ENCODE measurements at regions not wholly inside any gene's neighbourhood (a gene's known extent, or its start where the extent isn't known, plus 50 kb on each side); places are given as distances from the start of the nearest gene placed in this dataset.

GRCh38 chr6:165985806-165986299 lies 181.8 kb downstream of the TBXT start:
- DNase-seq (ENCODE audit: low spot score) = peak; percentile 62

GRCh38 chr6:165985281-165985805 lies 182.3 kb downstream of the TBXT start:
- DNase-seq (ENCODE audit: low spot score) = no peak

DNA sequence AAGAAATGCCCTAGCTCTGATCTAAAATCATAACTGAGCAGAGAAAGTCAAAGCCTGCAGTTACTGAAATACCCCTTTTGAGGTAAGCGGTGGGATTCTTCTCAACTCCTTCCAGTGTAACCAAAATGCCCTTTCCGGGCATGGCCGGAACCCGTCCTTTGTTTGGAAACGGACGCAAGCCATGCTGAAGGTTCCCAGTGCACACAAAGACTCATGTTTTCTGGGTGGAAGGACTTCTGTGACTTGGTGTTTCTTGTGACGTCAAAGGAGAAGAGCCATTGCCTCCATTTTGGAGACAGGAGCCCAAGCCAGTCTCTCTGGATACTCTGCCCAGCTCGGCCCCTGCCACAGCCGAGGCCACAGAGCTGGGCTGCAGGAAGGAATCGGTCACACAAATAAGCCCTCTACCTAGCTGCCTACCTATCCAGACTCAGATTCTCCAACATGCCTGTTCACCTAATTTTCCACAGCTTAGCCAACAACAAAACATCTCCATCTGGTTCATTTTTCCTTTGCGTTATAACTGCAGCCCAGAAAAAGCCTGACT lies 182.8 kb downstream of the TBXT start:
- DNase-seq (ENCODE audit: low spot score) = peak; percentile 37

DNA sequence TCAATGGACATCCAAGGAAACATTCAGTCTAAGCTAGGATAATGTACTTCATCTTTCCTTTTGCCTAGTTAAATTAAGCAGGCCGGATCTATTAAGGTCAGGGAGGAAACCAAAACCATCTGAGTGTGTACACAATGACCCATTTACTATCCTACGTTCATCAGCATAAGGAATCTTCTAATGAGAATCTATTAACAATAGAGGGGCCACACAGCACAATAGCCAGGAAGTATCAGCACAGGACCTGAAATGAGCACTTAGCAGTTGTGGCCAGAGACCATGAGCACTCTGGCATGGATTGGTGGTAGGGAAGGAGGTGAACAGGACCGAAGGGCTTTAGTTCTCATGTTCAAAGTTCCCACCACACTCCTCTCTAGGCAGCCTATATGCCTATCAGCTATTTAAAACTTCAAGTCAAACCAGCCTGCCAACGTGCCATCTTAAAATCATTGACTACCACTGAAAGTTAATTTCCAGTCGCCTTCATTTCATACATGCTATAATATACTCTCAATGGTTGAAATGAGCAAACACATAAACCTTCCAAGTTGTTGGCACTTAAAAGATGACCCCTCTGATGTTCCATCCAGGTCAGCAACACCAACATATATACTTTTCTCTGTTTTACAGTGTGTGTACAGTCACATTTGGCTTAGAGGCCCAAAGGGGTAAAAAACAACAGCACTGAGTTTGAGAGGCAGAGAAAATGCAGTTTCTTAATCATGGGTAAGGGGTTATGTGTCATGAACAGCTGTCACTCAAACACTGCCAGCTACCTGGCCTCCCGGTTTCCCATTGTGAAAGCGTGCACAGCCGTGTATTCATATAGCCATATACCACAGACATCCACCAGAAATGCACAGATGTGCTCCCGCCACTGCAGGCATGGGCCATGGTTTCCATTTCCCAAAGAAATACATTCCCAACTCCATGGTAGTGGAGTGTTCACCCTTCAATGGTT lies 184.3 kb downstream of the TBXT start:
- DNase-seq (ENCODE audit: low spot score) = peak; percentile 42

GRCh38 chr6:165978476-165978875 lies 189.2 kb downstream of the TBXT start:
- DNase-seq (ENCODE audit: low spot score) = no peak

DNA sequence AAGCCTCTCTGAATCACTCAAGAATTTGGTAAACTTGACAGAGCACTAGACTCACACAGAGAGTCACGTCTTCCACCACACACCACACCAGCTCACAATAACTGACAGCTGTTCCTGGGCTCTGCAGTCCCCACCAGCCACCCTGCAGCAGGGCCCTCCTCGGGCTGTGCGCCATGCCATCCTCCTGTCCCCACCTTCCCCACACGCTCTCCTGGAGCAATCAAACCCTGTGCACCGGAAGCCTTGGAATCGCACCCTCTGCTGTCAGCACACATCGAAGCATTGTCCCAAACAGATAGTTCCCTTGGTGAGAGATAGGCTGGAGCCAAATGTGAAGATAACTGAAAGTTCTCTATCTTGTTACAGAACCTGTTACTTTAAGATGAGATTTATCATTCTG lies 191.0 kb downstream of the TBXT start:
- no peak for DNase-seq (ENCODE audit: low spot score)

DNA sequence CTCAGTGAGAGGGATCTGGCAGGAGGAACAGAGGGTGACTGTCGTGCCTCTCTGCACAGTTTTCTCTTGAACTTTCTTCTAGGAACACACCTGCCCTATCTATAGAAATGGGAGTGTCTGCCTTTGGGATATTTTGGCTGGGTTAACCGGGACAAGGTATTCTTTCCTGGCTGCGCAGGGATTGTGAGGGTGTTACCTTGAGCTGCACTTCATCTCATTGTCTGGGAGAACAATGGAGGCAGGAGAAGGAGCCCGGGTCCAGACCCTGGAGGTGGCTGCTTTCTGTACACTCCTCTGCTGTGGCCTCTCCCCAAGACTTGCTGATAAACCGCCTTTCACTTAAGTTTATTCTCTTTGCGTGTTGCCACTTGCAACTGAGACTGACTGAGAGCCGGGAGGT lies 192.8 kb downstream of the TBXT start:
- DNase-seq (ENCODE audit: low spot score) = no peak

- no peak for DNase-seq (ENCODE audit: low spot score)
Measured at GRCh38 chr6:165973473-165973872, 194.2 kb downstream of the TBXT start.

DNA sequence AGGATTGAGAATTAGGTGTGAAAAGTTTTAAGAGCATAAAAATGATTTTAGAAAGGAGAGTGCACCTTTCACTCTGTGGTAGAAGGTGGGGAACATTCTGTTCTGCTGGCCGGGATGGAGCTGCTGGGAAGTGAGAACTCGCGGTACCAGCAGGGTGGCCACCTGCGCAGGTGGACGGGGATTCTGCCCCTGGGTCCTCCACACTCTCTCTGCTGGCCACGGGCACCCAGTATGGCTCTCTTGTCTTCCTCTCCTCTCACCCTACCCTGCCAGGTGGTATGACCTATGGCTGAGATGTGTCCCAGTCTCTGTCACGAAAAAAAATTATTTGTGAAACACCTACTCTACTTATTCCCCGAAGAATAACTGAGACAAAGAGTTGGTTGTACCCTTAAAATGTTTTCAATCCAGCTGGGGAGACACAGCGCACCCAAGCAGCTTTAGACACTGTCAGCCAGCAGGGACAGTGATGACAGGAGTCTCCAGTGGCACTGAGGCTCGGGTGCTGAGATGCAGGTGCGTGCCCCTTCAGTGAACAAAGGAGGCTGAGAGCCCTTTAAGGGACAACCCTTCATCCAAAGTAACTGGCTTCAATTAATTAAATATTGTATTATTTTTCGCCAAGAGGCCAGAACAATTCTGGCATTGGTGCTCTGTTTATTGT lies 195.4 kb downstream of the TBXT start:
- DNase-seq (ENCODE audit: low spot score) = no peak

DNA sequence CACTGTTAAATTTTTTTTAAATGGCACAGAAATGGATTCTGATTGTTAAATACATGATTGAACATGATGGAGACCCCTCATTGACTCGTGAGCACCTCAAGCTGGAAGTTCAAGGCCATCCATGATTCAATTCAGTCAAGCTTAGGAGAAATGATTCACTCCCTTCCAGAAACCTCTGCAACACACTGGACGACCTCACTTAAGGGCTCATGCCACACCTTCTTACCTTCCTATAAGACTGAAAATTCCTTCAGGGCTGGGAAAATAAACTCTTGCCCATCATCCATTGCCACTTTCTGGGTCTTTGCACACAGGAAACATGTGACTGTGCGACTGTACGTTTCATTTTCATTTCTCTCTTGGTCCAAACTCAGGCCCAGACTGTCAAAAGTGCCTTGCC lies 196.4 kb downstream of the TBXT start:
- no peak for DNase-seq (ENCODE audit: low spot score)

DNA sequence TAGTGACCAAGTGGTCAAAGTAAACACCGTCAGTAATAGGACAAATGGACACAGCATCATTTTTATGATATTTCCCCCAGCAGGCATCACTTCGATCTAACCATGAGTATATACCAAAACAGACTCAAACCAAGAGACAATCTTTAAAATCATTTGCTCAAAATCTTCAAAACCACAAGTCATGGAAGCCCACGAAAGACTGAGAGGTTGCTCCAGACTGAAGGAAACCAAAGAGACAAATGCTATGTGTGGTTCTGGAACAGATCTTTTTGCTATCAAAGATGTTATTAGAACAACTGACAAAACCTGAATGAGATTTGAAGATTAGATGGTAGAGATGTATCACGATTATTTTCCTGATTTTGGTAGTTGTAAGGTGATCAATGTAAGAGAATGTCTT lies 197.7 kb downstream of the TBXT start:
- no peak for DNase-seq (ENCODE audit: low spot score)

- DNase-seq (ENCODE audit: low spot score) = no peak
Measured at GRCh38 chr6:165969184-165969583, 198.5 kb downstream of the TBXT start.

- no peak for DNase-seq (ENCODE audit: low spot score)
Measured at GRCh38 chr6:165968408-165968807, 199.2 kb downstream of the TBXT start.

- peak; percentile 48 for DNase-seq (ENCODE audit: low spot score)
Measured at GRCh38 chr6:165967810-165968407, 199.7 kb downstream of the TBXT start.

GRCh38 chr6:165963750-165964149 lies 203.9 kb downstream of the TBXT start:
- DNase-seq (ENCODE audit: low spot score) = no peak

- no peak for DNase-seq (ENCODE audit: low spot score)
Measured at GRCh38 chr6:165962366-165962765, 205.3 kb downstream of the TBXT start.

- no peak for DNase-seq (ENCODE audit: low spot score)
Measured at GRCh38 chr6:165961233-165961632, 206.4 kb downstream of the TBXT start.

DNA sequence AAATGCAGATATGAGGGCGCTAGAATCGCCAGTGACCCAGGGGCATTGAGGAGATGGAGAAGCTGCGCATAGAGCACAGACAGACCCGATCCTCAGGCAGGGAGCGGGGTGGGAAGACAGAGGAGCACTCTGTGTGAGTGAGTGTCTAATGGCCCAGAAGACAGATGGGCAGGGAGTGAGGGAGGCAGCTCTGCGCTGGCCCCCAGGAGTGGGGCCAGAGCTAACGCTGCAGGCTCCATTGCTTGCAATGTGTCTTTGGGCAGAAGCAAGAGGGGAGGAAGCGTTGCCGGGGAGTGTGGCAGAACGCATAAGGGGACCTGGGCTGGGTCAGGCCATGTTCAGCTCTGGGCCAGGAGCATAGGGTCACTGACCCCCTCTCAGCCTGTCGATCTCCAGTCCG lies 207.0 kb downstream of the TBXT start:
- DNase-seq (ENCODE audit: low spot score) = no peak

- DNase-seq (ENCODE audit: low spot score) = no peak
Measured at GRCh38 chr6:165959627-165960026, 208.0 kb downstream of the TBXT start.

- no peak for DNase-seq (ENCODE audit: low spot score)
Measured at GRCh38 chr6:165956874-165957273, 210.8 kb downstream of the TBXT start.

DNA sequence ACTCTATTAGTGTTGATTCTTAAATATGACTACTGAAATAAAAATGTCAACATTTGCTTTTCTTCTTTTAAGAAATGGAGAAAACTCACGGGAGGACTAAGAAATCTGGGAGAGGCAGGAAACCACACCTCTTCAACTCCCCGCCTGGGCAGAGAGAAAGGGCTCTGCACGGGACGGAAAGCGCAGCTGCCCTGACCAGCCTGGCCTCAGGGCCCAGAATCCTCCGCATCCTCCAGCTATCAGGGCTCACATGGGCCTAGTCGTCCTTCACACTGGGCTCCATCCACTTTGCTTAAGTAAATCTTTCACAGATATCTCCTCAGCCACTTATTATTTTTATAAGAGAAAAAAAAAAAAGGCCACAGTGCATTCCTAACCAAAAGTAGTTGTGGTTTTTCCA lies 215.1 kb downstream of the TBXT start:
- no peak for DNase-seq (ENCODE audit: low spot score)

GRCh38 chr6:165950316-165950715 lies 217.3 kb downstream of the TBXT start:
- DNase-seq (ENCODE audit: low spot score) = no peak
